ENCODE measurements at regions not wholly inside any gene's neighbourhood (a gene's known extent, or its start where the extent isn't known, plus 50 kb on each side); places are given as distances from the start of the nearest gene placed in this dataset.
A peak's percentile ranks its signal among the peaks of the same experiment; 100 is the strongest.

DNA sequence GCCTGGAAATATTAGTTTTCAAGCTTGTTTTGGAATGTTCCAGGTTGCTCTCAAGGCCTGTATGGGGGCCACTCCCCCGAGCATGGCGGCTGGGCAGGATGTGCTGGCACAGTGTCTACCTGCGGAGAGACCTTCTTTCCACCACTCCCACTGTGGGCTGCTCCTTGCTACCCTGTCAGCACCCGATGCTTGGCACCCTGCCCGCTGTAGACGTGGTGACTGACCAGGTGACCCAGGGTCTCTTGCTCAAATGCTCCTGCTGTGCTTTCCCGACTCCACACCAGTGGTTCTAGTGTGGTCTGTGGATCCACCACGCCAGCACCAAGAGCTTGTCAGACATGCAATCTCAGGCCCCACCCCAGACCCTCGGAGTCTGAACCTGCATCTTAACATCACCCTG, 213.3 kb downstream of the SH3BP4 start:
- no peak for DNase-seq (ENCODE audit: low read depth in 4 of 4, low spot score in 2 of 4)

GRCh38 chr2:235165631-235166030, 213.8 kb downstream of the SH3BP4 start:
- DNase-seq (ENCODE audit: low read depth in 4 of 4, low spot score in 2 of 4): no peak

GRCh38 chr2:235168174-235168979, 216.6 kb downstream of the SH3BP4 start:
- DNase-seq (ENCODE audit: low read depth in 4 of 4, low spot score in 2 of 4): no peak

DNA sequence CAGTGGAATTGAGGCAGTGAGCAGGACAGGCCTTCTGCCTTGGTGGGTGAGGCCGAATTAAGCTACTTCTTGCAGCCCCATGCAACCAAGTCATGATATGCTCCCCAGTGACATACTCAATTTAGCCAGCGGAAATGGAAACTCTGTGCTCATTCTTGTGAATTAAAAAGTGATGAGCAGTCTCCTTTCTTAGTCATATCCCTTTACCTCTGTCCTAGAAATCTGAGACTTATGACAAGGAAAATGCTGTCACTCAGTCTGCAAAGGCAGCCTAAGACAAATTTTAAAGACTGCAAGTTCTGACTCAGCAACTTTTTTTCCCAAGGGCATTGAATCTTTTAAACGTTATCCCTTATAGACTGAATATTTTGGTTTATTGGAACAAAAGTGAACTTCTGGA, 218.2 kb downstream of the SH3BP4 start:
- DNase-seq (ENCODE audit: low read depth in 4 of 4, low spot score in 2 of 4): no peak

DNA sequence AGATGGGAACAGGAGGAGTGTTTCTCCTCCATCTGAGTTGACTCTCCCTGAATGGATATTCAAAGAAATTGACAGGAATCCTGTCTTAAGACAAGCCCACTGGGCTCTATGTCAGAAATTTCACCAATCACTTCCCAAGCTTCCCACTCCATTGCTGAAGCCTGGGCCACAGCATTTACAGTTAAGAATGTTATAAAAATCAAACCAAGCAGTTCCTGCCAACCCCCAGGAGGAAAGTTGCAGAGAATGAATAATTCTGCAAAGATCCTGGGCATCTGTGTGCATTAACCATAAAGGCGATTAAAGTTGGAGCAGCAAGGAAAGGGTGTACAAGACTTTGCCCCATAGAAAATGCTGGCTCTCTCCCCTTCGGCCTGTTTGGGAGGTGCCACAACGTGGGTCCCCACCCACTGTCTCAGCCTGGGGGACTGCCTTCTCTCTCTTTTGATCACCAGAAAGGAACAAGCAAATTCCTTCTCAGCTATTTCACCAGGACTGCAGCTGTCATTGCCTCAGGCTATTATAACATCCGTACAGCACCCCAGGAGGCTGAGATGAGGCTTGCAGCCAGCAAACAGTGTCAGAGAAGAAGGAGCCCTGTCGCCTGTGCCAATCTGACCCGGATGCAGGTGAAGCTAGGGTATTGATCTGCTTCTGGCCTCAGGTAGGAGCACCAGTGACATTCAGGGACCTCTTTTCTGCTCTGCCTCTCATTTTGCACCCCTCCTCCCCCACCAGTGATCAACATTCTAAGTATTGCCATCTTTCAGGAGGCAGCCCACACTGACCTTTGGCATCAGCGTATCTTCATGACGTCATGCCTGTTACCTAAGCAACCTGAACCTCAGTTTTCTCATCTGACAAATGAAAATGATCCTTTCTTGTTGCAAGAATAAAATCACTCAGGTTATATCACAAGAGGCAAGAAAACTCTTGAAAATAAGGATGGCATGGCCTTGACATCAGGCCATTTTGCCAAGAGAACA, 219.0 kb downstream of the SH3BP4 start:
- peak in 1 of 4 donors; percentile 3 for DNase-seq (ENCODE audit: low read depth in 4 of 4, low spot score in 2 of 4)

- no peak for DNase-seq (ENCODE audit: low read depth in 4 of 4, low spot score in 2 of 4)
Observed at GRCh38 chr2:235171550-235172031, 219.8 kb downstream of the SH3BP4 start.

GRCh38 chr2:235180642-235181041, 228.8 kb downstream of the SH3BP4 start:
- DNase-seq (ENCODE audit: low read depth in 4 of 4, low spot score in 2 of 4): no peak

DNA sequence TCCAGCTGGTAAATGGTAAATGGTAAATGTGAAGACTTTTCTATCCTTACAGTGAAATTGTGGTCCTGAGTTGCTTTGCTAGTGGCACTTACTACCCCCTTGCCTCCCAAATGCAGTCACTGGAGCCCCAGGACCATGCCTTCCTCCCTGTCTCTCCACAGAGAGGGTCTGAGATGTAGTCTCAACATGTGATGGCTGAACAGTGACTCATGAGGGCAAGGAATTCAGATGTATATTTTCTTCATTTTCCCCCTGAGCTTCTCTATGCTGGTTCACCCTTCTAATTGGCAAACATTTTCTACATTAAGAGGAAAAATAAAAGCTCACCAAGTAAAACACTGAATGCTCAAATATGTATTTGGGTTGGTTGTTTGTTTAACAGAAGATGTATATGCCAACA, 232.0 kb downstream of the SH3BP4 start:
- no peak for DNase-seq (ENCODE audit: low read depth in 4 of 4, low spot score in 2 of 4)

- no peak for DNase-seq (ENCODE audit: low read depth in 4 of 4, low spot score in 2 of 4)
Observed at GRCh38 chr2:235187806-235188205, 236.0 kb downstream of the SH3BP4 start.

GRCh38 chr2:235191486-235191885, 239.7 kb downstream of the SH3BP4 start:
- DNase-seq (ENCODE audit: low read depth in 4 of 4, low spot score in 2 of 4): no peak

DNA sequence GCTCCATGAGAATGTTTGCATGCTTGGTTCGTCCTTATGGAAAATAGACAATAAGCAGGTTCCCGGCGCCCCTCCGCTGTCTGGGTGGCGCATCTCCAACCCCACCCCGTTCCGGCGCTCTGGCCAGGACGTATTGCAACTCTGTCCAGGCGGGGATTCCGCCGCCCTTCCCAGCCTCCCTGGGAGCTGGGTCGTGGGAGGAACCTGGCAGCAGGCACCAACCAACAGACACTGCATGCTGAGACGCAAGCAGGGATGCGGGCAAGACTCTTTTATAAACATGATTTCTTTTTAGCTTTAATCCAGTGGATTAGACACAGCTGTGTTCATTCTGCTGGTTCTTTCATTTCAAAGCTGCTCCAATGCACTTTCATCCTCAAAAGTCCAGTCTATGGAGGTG, 240.2 kb downstream of the SH3BP4 start:
- DNase-seq (ENCODE audit: low read depth in 4 of 4, low spot score in 2 of 4): no peak

DNA sequence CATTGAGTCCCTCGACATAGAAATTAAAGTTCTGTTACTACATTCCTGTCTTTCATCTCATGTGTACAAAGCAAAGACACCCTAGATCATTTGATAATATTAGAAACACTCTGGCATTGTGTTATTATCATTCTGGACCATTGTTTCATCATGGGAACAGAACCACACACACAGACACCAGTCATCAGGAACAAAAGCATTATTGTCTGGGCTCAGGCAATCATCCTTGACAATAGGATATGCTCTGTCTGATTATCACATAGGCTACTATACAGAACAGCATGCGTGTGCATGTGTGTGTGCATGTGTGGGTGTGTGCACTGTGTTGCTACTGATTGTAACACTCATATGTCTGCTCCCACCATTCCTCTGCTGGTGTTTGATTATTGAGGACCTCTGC, 242.5 kb downstream of the SH3BP4 start:
- no peak for DNase-seq (ENCODE audit: low read depth in 4 of 4, low spot score in 2 of 4)

DNA sequence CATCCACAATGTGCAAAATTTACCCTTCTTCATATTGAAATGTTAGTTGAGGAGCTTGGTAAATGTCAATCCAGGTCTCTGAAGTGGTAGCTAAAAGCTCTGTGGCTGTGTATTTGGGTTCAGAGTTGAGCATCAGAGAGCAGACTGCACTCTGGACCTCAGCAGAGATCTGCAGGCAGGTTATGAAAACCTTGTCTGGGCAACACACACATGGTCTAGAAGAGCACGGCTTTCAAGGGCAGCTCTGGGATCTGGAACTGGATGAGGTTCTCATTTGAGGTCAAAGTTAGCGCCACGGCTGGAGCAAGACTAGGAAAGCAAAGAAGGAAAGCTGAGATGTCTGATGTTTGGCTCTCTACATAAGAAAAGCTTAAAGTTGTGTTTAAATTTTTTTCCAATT, 243.0 kb downstream of the SH3BP4 start:
- no peak for DNase-seq (ENCODE audit: low read depth in 4 of 4, low spot score in 2 of 4)

GRCh38 chr2:235195921-235196320, 244.1 kb downstream of the SH3BP4 start:
- no peak for DNase-seq (ENCODE audit: low read depth in 4 of 4, low spot score in 2 of 4)

- DNase-seq (ENCODE audit: low read depth in 4 of 4, low spot score in 2 of 4): no peak
Observed at GRCh38 chr2:235199128-235199527, 247.3 kb downstream of the SH3BP4 start.

- no peak for DNase-seq (ENCODE audit: low read depth in 4 of 4, low spot score in 2 of 4)
Observed at GRCh38 chr2:235200216-235200615, 248.4 kb downstream of the SH3BP4 start.

DNA sequence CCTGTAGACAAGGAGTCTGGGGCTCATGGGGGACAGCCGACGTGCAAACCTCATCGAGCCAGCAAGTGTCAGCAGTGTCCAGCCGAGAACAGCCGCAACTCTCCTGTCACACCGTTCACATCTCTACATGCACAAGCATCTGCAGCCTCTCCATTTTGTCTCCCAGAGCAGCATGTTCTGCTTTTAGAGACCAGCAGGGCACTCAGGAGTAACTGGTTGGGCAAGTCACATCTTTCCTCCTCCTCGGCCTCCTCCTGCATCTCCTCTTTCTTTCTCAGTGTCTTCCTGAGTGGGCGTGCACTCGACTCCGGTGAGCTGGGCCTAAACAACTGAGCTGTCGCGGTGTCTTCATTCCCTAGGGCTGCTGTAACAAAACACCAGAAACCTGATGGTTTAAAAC, 249.9 kb downstream of the SH3BP4 start:
- DNase-seq (ENCODE audit: low read depth in 4 of 4, low spot score in 2 of 4): no peak

DNA sequence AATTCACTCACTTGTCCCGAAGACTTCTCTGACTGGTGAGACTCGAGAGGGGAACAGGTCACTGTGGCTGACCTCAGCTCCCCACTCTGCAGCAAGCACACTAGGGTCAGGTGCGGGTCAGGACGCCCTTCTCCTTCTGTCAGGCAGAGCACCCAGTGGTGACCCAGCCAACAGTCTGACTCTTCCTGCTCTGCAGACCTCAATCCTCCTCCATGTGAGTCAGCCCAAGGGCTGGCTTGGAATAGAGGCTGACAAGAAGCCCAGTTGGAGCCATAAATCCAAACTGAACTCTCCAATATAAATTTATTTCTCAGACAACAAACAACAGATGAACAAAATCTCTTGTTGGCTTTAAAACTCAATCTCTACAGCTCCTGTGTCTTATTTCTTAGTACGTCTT, 253.1 kb downstream of the SH3BP4 start:
- DNase-seq (ENCODE audit: low read depth in 4 of 4, low spot score in 2 of 4): no peak

- DNase-seq (ENCODE audit: low read depth in 4 of 4, low spot score in 2 of 4): no peak
Observed at GRCh38 chr2:235206399-235206798, 254.6 kb downstream of the SH3BP4 start.

DNA sequence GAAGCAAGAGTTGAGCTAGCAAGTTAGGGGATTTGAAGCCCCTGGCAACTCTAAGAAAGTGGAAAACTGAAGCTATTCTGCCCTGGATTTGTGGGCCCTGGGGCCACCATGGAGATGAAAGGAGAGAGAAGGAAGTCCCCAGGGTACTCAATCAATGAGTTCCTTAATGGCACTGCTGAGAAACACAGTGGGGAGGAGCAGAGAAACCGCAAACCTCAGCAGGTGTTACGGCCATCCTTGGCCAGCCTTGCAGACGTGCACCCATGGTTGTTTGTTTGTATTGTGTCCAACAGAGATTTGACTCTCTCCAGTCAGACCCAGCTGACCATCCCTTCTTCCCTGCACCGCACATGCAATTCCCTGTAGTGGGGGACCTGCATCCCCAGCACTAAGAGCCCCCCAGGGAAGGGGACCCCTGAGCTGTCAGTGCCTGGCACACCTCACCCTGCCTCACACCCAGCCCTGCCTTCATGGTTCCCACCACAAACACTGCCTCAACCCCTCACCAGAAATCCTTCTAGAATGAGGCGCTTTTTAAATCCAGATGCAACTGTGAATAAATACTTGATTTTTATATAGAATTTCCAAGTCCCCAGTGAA, 255.3 kb downstream of the SH3BP4 start:
- DNase-seq (ENCODE audit: low read depth in 4 of 4, low spot score in 2 of 4): no peak

DNA sequence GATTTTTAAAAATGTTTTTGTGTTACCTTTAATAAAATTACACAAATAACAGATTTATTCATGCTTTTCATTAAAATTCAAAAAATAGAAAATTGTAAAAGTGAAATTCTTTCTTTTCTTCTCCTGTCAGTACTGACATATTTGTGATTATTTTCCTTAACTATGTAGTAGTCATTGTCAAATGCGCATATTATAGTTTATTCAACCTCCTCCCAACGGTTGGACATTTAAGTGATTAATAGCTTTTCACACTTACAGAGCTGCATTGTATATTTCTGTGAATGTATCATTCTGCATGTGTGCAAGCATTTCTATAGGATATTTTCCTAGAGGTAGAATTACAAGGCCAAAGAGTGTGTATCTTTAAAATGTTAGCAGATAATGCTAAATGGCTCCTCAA, 259.2 kb downstream of the SH3BP4 start:
- no peak for DNase-seq (ENCODE audit: low read depth in 4 of 4, low spot score in 2 of 4)
